Stimulated activated naive CD8-positive, alpha-beta T cell treated with anti-CD3 and anti-CD28 coated beads, Interleukin-15, Interleukin-2, amounts not matched to agents 100 ng/mL and 50 ng/mL, for 24 hours (primary cell): ENCODE measurements at regions not wholly inside any gene's neighbourhood (a gene's known extent, or its start where the extent isn't known, plus 50 kb on each side); places are given as distances from the start of the nearest gene placed in this dataset.

Source experiments
- H3K27ac Mint-ChIP-seq: one replicate; pipeline ENCODE4 v1.8.0; 2021; ENCODE audit warnings: mild to moderate bottlenecking, mixed read lengths
- H3K27me3 Mint-ChIP-seq: one replicate; pipeline ENCODE4 v1.8.0; 2021; ENCODE audit warnings: mixed read lengths
- H3K36me3 Mint-ChIP-seq: one replicate; pipeline ENCODE4 v1.8.0; 2021; ENCODE audit warnings: low read depth, mixed read lengths
- H3K4me1 Mint-ChIP-seq: one replicate; pipeline ENCODE4 v1.8.0; 2021; ENCODE audit warnings: low read depth, mixed read lengths
- H3K4me3 Mint-ChIP-seq: one replicate; pipeline ENCODE4 v1.8.0; 2021; ENCODE audit warnings: mild to moderate bottlenecking, mixed read lengths
- H3K9me3 Mint-ChIP-seq: one replicate; pipeline ENCODE4 v1.8.0; 2021; ENCODE audit warnings: mixed read lengths

DNA sequence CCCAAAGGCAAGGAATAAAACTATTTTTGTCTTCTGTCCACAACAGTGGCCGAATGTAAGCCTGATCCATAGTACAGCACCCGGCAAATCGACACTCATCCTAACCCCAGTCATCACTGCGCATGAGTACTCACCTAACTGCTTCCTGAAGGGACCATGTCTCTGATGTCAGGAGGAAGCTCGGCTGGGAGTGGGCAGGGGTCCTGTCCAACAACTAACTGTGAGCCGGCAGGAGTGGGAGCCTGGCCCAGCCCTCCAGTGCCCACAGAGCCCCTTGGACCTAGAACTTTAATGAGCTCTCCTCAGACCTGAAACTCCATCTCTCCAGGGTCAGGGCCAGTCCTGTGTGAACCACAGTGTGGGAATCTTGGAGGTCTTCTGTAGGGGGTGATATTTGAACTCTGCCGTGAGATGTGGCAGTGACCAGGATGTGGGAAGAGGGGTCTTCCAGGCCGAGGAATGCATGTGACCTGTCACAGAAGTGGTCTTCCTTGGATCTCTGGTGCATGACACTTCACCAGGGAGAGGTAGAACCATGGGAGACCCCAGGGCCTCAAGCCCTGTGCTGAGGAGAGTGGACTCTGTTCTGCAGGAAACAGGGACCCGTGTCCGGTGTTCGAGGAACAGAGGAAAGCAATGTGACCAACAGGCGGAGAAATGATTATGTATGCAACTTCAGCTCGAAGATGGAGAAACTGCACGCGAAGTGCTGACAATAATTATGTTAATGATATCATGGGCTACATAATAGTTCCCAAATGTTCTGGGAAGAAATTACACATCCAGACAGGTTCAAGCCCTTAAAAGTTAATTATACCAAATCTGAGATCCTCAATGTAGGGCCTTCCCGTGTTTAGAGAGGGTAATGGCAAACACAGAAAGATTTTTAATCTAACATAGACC lies 240.1 kb upstream of the HDAC4 start:
- H3K27ac Mint-ChIP-seq = no peak overlapping the region
- H3K36me3 Mint-ChIP-seq = peaks cover 3% of the 10 kb centered on the region
- H3K4me3 Mint-ChIP-seq = no peak overlapping the region
- H3K27me3 Mint-ChIP-seq = peaks cover 5% of the 10 kb centered on the region
- H3K4me1 Mint-ChIP-seq = no peaks in the 10 kb centered on the region
- H3K9me3 Mint-ChIP-seq = peaks cover 6% of the 10 kb centered on the region

DNA sequence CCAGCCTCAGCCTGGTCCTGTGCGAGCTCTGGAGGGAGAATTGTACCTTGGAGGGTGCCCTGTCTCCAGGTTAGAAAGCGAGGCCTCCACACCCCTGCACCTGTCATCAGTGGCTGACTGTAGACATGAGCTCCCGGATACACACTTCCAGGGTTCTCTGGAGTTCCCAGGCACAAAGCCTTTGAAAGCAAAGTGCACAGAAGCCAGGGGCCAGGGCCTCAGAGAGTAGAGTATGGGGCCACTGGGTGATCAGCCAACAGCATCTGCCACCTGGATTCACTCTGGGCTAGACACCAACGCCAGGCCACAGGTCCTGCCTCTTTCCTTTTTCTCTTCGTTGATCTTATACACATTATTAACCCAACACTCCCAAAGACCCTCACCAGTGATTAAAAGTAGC lies 239.4 kb upstream of the HDAC4 start:
- H3K4me3 Mint-ChIP-seq = no peak overlapping the region
- no peaks in the 10 kb centered on the region for H3K4me1 Mint-ChIP-seq
- H3K9me3 Mint-ChIP-seq = peaks cover 6% of the 10 kb centered on the region
- H3K27me3 Mint-ChIP-seq = peaks cover 5% of the 10 kb centered on the region
- no peak overlapping the region for H3K27ac Mint-ChIP-seq
- H3K36me3 Mint-ChIP-seq = peaks cover 3% of the 10 kb centered on the region

DNA sequence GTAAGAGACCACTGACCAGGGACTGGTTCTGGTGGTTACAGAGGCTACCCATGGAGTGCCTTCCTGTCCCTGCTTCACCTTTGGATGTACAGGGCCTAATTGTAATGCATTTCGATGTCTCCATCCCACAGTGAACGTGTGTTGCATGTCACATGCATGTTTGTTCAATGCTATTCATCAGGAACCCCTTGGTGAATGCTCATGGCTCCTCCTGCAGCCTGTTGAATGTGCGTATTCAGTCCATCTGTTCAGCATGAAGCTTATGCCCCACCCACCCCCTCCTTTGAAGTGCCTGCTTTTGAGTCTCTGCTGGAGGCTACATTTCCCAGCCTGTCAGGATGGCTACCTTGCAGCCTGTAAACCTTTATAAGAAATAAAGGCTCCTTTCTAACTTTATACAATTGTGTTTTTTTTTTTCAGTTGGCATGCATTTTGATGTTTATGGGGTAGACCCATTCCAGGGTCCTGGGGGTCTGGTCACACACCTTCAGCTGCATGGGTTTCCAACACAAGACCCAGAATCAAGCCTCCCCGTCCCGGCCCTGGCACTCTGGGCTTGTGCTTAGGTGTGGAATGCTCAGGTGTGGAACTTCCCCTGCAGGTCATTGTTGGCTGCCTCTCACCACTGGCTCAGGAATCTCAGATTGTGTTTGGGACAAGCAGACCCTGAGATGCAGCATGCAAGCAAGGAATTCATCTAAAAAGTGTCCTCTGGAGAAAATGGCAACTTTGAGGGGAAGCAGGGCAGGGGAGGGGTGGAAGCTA lies 238.8 kb upstream of the HDAC4 start:
- H3K27me3 Mint-ChIP-seq = peaks cover 5% of the 10 kb centered on the region
- H3K27ac Mint-ChIP-seq = no peak overlapping the region
- peaks cover 6% of the 10 kb centered on the region for H3K9me3 Mint-ChIP-seq
- peaks cover 3% of the 10 kb centered on the region for H3K36me3 Mint-ChIP-seq
- H3K4me3 Mint-ChIP-seq = no peak overlapping the region
- H3K4me1 Mint-ChIP-seq = no peaks in the 10 kb centered on the region

DNA sequence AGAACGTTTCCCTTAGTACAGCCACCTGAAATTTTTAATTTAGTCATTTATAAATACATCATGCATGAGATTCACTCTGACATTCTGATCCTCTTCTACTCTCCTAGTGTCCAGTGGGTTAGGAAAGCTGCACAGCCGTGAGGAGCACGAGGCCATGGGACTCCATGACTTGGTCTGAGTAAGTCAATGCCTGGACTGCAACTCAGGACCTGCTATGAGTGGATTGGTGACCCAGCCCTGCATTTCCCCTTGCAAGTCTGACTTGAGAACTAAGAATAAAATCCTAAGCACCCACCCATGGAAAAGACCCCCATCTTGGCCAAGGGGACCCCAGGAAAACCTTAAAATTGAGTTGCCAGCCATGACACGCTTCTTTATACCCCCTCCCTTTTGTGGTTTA lies 237.6 kb upstream of the HDAC4 start:
- no peaks in the 10 kb centered on the region for H3K4me1 Mint-ChIP-seq
- H3K27ac Mint-ChIP-seq = no peak overlapping the region
- H3K27me3 Mint-ChIP-seq = peaks cover 5% of the 10 kb centered on the region
- H3K4me3 Mint-ChIP-seq = no peak overlapping the region
- peaks cover 6% of the 10 kb centered on the region for H3K9me3 Mint-ChIP-seq
- peaks cover 3% of the 10 kb centered on the region for H3K36me3 Mint-ChIP-seq

DNA sequence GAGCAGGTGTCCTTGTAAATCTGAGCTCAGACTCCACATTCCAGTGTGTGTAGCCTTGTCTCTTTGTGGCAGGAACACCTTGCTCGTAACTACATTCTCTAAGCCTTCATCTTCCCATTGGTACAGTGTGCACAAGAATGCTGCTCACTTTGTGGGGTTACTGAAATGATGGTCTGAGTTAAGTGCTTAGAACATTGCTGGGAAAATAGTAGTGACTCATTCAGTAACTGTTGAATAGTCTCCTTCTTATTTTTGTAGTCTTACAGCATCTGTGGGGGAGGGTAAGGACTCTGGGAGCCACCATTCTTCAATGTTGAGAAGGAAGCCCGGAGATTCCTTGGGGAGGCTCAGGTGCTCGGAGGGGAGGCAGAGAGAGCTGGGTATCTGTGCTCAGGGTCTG lies 236.0 kb upstream of the HDAC4 start:
- no peak overlapping the region for H3K27ac Mint-ChIP-seq
- H3K9me3 Mint-ChIP-seq = peaks cover 6% of the 10 kb centered on the region
- H3K4me1 Mint-ChIP-seq = no peaks in the 10 kb centered on the region
- H3K27me3 Mint-ChIP-seq = peaks cover 5% of the 10 kb centered on the region
- H3K36me3 Mint-ChIP-seq = peaks cover 3% of the 10 kb centered on the region
- no peak overlapping the region for H3K4me3 Mint-ChIP-seq

DNA sequence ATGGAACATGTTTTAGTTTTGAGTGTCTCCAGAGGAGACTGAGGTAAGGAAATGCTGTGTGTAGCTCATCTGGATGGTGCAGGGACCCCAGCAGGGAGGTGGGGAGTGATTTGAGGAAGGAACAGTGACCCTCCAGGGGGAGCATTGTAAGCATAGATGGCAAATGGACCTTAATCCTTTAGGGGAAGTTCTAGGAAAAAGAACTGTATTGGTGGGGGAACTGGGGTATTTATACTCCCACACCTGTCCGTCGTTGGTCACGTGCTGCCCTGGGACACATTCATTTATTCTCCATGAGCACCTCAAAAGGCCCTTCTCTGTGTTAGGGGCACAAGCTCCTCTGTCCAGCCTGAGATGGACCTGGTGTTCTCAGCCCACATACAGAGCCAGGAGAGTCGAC lies 233.9 kb upstream of the HDAC4 start:
- Mint-ChIP-seq H3K4me1 (peaks cover 11% of the 10 kb centered on the region), H3K9me3 (peaks cover 6% of the 10 kb centered on the region), H3K27me3 (peaks cover 5% of the 10 kb centered on the region), H3K36me3 (peaks cover 3% of the 10 kb centered on the region), H3K27ac (no peak overlapping the region), H3K4me3 (no peak overlapping the region)

DNA sequence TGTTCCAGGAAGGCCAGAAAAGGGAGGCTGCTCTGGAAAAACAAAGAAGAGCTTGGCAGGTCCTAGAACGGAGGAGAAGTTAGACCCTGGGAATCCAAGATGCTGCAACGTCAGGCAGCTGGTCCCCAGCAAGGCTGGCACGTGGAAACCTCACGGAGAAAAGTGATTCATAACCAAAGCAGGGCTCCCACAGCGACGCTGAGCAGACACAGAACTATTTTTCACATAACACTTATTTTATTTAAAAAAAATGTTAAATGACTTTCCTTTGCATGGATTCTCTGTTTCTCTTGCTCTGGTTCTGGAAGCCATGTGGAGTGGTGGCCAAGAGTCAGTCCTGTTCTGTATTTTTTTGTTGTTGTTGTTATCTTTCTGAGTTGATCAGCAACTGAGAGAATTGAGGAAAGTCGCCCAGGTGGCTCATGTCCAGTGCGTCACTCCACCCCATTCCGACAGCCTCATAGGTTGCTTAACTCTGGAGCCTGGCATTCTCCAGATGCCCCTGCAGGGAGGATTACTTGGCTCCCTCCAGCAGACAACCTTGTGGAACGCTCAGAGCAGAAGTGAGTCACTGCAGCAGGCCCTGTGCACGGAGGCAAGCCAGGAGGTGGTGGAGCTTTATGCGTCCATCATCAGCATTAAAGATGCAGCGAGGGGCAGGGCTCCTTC lies 229.9 kb upstream of the HDAC4 start:
- Mint-ChIP-seq H3K36me3 (no peaks in the 10 kb centered on the region), H3K4me3 (no peak overlapping the region), H3K27ac (no peak overlapping the region), H3K9me3 (no peaks in the 10 kb centered on the region), H3K27me3 (no peaks in the 10 kb centered on the region), H3K4me1 (peaks cover 20% of the 10 kb centered on the region)

DNA sequence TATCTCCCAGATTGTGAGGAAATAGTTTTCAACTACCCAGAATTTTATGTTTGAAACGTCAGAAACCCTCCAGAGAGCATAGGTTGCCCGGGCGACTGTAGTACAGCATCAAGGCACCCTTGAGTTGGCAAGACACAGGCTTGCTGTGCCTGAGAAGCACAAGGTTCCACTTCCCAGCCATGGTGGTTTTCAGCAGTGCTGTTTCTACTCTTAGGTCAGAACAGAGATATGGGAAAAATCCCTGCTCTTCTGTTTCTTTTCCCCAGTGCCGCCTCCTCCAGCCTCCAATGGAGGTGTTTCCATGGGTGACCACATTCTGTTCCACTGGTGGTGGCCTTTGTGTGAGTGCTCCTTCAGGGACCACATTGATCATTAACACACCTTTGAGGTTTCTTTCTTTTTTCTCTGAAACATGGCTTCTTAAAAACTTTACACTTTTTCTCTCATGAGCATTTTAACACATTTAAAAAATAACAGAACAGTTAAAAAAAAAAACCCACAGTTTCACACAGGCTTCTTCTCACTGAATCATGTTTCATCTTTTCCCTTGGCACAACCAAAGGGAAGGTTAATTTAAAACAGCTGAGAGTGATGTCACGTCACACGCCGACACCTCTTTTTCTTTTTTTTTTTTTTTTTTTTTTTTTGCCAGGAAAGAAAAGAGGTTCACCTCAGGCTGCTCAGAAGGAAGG lies 229.3 kb upstream of the HDAC4 start:
- Mint-ChIP-seq H3K9me3 (no peaks in the 10 kb centered on the region), H3K4me1 (peaks cover 26% of the 10 kb centered on the region), H3K36me3 (no peaks in the 10 kb centered on the region), H3K27me3 (no peaks in the 10 kb centered on the region), H3K4me3 (no peak overlapping the region), H3K27ac (no peak overlapping the region)

DNA sequence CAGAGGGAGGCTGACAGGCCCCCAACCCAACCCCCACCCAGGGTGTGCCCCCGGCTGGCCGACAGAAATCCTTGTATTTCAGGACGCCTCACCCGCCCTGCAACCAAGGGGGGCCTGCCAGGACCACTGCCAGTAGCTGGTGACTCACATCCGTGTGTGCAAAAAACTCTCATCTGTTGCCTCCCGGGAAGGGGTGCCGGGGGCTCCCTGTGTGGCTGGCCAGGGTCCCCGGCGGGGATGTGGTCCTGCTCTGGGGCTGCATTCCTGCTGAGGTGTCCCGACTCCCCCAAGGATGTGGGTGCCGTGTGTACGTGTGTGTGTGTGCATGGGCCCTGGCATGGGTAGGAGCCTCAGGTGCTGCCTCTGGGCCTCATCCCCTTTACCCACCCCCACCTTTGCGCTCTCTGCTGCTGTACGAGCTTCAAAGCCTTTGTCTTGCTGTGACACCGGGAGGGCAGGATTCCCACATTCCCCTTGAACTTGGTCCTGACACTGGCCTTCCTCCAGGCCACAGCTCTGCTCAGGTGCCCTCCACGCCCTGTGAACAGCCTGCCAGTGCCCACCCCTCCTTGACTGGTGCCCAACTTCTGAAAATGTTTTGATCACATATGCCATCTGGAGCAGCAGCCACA lies 226.3 kb upstream of the HDAC4 start:
- no peak overlapping the region for H3K27ac Mint-ChIP-seq
- H3K36me3 Mint-ChIP-seq = no peaks in the 10 kb centered on the region
- no peak overlapping the region for H3K4me3 Mint-ChIP-seq
- peaks cover 45% of the 10 kb centered on the region for H3K4me1 Mint-ChIP-seq
- no peaks in the 10 kb centered on the region for H3K9me3 Mint-ChIP-seq
- no peaks in the 10 kb centered on the region for H3K27me3 Mint-ChIP-seq

DNA sequence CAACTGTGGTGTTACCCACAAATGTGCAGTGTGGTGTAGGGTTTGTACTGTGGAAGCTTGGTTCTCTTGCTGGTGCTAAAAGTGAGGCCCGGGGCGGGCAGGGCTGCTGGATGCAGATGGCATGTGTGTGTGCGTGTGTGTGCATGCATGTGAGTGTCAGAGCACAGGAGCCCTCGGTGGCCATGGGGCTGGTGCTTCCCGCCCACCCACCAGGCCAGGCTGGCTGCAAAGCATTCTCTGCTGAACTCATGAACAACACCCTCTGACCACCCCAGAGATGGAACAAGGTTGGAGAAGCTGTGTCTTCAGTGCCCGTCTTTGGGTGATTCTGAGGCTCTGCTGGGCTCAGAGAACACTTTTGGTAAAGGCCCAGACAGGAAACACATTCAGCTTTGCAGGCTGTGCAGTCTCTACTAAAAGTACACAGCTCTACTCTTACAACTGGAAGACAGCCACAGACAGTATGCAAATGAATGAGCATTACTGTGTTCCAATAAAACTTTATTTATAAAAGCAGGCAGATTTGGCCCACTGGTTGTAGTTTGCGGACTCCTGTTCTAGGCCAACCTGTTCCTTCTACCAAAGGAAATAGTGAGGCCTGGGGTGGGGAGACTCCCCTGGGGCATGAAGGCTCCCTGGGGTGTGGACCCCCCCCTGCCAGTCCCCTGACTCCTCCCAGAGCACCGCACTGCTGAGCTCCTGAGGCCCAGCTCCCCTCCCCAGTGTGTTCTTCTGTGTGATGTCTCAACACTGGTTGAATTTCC lies 225.3 kb upstream of the HDAC4 start:
- no peak overlapping the region for H3K27ac Mint-ChIP-seq
- H3K36me3 Mint-ChIP-seq = no peaks in the 10 kb centered on the region
- no peaks in the 10 kb centered on the region for H3K27me3 Mint-ChIP-seq
- peaks cover 45% of the 10 kb centered on the region for H3K4me1 Mint-ChIP-seq
- no peaks in the 10 kb centered on the region for H3K9me3 Mint-ChIP-seq
- no peak overlapping the region for H3K4me3 Mint-ChIP-seq

DNA sequence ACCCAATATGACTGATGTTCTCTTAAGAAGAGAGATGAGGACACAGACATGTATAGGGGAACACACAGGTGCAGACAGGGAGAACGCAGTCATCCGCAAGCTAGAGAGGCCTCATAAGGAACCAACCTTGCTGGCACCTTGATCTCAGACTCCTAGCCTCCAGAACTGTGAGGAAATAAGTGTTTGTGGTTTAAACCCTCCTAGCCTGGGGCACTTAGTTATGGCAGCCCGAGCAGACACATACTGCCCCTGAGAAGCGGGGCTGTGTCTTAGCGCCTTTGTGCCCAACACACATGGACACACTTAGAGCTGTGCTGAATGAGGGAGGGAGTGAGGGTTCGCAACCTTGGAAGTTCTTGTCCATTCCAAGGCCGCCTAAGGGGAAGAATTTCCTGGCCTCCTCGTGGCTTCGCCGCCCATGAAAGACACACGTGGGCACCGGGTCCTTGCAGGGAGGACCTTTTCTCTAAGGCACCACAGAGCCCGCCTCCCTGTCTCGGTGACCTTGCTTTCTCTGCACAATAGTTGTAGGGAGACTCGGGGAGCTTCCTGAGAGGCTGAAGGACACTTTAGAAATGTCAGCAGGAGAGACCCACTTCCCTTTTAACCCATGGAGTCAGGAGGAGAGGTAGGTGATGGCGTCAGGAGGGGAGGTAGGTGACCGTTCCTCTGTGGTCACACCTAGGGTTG lies 224.5 kb upstream of the HDAC4 start:
- Mint-ChIP-seq H3K27me3 (no peaks in the 10 kb centered on the region), H3K4me1 (peaks cover 39% of the 10 kb centered on the region), H3K36me3 (no peaks in the 10 kb centered on the region), H3K4me3 (no peak overlapping the region), H3K9me3 (no peaks in the 10 kb centered on the region), H3K27ac (no peak overlapping the region)

DNA sequence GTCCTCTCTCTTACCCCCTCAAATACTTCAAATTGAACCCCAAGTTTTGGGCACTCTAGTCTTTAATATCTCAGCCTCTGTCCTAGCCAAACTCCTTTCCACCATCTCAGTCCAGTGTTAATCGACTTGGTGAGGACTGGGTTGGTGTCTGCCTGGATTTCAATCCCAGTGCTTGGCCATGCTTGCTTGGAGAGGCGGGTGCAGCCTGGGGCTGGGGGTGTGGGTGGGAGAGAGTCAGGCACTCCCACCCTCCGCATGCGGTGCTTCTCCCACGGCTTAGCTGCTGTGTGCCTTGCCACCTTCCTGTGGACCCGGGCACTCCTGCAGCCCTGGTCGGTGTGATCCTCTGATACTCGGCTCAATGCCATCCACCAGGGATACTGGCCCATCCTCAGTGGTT lies 220.8 kb upstream of the HDAC4 start:
- H3K9me3 Mint-ChIP-seq = peaks cover 2% of the 10 kb centered on the region
- peaks cover 31% of the 10 kb centered on the region for H3K4me1 Mint-ChIP-seq
- no peaks in the 10 kb centered on the region for H3K36me3 Mint-ChIP-seq
- no peaks in the 10 kb centered on the region for H3K27me3 Mint-ChIP-seq
- H3K27ac Mint-ChIP-seq = no peak overlapping the region
- H3K4me3 Mint-ChIP-seq = no peak overlapping the region

DNA sequence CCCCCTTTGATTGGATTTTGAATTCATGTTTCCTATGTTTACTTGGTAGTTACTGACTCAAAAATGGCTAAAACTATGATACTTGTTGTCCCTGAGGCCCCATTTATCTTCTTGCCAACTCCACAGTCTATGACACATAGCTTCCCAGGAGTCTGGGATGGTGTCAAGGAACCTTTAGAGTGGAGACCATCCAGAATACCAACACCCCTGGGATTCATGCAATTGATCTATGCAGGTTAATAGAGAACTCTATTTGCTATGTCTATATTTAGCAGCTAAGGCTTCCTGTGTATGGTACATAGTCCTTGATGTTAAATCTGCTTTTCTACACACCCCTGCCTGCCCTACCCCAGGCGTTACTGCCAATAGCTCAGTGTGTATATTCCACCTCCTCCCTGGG lies 218.5 kb upstream of the HDAC4 start:
- Mint-ChIP-seq H3K36me3 (no peaks in the 10 kb centered on the region), H3K9me3 (peaks cover 3% of the 10 kb centered on the region), H3K4me1 (peaks cover 13% of the 10 kb centered on the region), H3K27me3 (no peaks in the 10 kb centered on the region), H3K4me3 (no peak overlapping the region), H3K27ac (no peak overlapping the region)
